Endothelial cell of umbilical vein (primary cell): ENCODE measurements at regions not wholly inside any gene's neighbourhood (a gene's known extent, or its start where the extent isn't known, plus 50 kb on each side); places are given as distances from the start of the nearest gene placed in this dataset.

Experiments
- BruUV-seq: library from RNA; stranded (reverse); fragments of 400-500 nt; replicated peaks from 2 replicates; lab custom pipeline; 2021; lab: Mats Ljungman, UMichigan
- CTCF ChIA-PET: fragments of 300-600, 350-600 bp; sonication (Branson Sonifier 250); formaldehyde crosslinking; loops from one replicate; lab custom pipeline; 2021; ENCODE audit warnings: antibody characterized with exemption, inconsistent platforms; lab: Charles Lee
- POLR2A ChIA-PET: fragments of 300-600, 350-600 bp; sonication (Branson Sonifier 250); formaldehyde crosslinking; loops from one replicate; lab custom pipeline; 2021; ENCODE audit warnings: antibody characterized with exemption, inconsistent platforms; lab: Charles Lee
- DNase-seq: peaks from one replicate; pipeline ENCODE4 v3.0.0-alpha.2; 2011; ENCODE audit warnings: low read depth, low spot score
- FAIRE-seq: peaks from 2 replicates; lab custom pipeline; 2011; peaks lifted over from hg19 to GRCh38; lab: Jason Lieb, UNC
- H2AFZ ChIP-seq: 2 replicates; pipeline ENCODE4 v1.6.0; 2012; ENCODE audit warnings: low read depth, low read length, control low read depth, inconsistent platforms
- H3K27ac ChIP-seq: 2 replicates; pipeline ENCODE4 v1.5.1; 2011; ENCODE audit warnings: low read depth, mild to moderate bottlenecking, control low read depth, low read length, moderate library complexity; ENCODE audit not compliant: insufficient read depth
- H3K27me3 ChIP-seq, 2 experiments: 2 replicates each; pipeline versions ENCODE4 v1.6.0 to v1.6.1; 2011; ENCODE audit warnings: low read length in 2 of 2, mixed read lengths in 1 of 2; ENCODE audit not compliant: control insufficient read depth in 2 of 2, insufficient read depth in 2 of 2
- H3K36me3 ChIP-seq, 2 experiments: 2 replicates in 1 of 2; 3 replicates in 1 of 2; pipeline ENCODE4 v1.5.1; 2011; ENCODE audit warnings: low read length in 2 of 2, mild to moderate bottlenecking in 1 of 2, moderate library complexity in 1 of 2; ENCODE audit not compliant: control insufficient read depth in 2 of 2, insufficient read depth in 2 of 2; ENCODE audit errors: extremely low read depth in 1 of 2
- H3K4me1 ChIP-seq: 3 replicates; pipeline ENCODE4 v1.5.1; 2011; ENCODE audit warnings: mild to moderate bottlenecking, low read length; ENCODE audit not compliant: control insufficient read depth, insufficient read depth; ENCODE audit errors: extremely low read depth
- H3K4me2 ChIP-seq: 2 replicates; pipeline ENCODE4 v1.6.1; 2011; ENCODE audit warnings: low read length, control low read depth, mixed read lengths; ENCODE audit not compliant: insufficient read depth
- H3K4me3 ChIP-seq, 3 experiments: fragments of 200-600 bp in 1 of 3; sonication (generic), shearing (Covaris generic) in 1 of 3; replicated peaks in 1 of 3; 2 replicates each; pipeline ENCODE4 v1.5.1; 2011 to 2016; ENCODE audit warnings: control low read depth in 3 of 3, low read length in 3 of 3, mild to moderate bottlenecking in 2 of 3, inconsistent platforms in 1 of 3, low read depth in 1 of 3, moderate library complexity in 1 of 3; ENCODE audit not compliant: insufficient read depth in 1 of 3
- H3K79me2 ChIP-seq: 2 replicates; pipeline ENCODE4 v1.6.0; 2012; ENCODE audit warnings: low read length, inconsistent platforms; ENCODE audit not compliant: control insufficient read depth, insufficient read depth
- H3K9ac ChIP-seq: replicated peaks from 2 replicates; pipeline ENCODE3; 2011; ENCODE audit warnings: low read length, control low read depth; ENCODE audit not compliant: insufficient read depth; ENCODE audit errors: extremely low read depth
- H3K9me1 ChIP-seq: replicated peaks from 3 replicates; pipeline ENCODE4 v1.6.0; 2011; ENCODE audit warnings: mild to moderate bottlenecking, low read length; ENCODE audit not compliant: control insufficient read depth, insufficient read depth; ENCODE audit errors: extremely low read depth
- H3K9me3 ChIP-seq: replicated peaks from 2 replicates; pipeline ENCODE4 v1.5.1; 2012; ENCODE audit warnings: low read length, inconsistent platforms; ENCODE audit not compliant: control insufficient read depth, insufficient read depth
- H4K20me1 ChIP-seq: replicated peaks from 2 replicates; pipeline ENCODE3; 2011; ENCODE audit warnings: mild to moderate bottlenecking, low read length; ENCODE audit not compliant: control insufficient read depth, insufficient read depth; ENCODE audit errors: extremely low read depth
- EZH2 ChIP-seq: IDR thresholded peaks from 2 replicates; pipeline ENCODE4 v1.6.1; 2012; ENCODE audit warnings: borderline replicate concordance, low read depth, mild to moderate bottlenecking, moderate library complexity, low read length, inconsistent platforms; ENCODE audit not compliant: severe bottlenecking
- FOS ChIP-seq: IDR thresholded peaks from 2 replicates; pipeline ENCODE4 v1.6.1; 2011; ENCODE audit warnings: mild to moderate bottlenecking, low read length, moderate library complexity, borderline replicate concordance; ENCODE audit not compliant: insufficient read depth
- GATA2 ChIP-seq: IDR thresholded peaks from 2 replicates; pipeline ENCODE4 v1.7.0; 2011; ENCODE audit warnings: low read depth, mild to moderate bottlenecking, moderate library complexity, mixed read lengths, low read length; ENCODE audit not compliant: insufficient read length, insufficient read depth
- JUN ChIP-seq: IDR thresholded peaks from 2 replicates; pipeline ENCODE4 v1.6.1; 2011; ENCODE audit warnings: borderline replicate concordance, low read depth; ENCODE audit not compliant: insufficient read length, insufficient read depth
- MYC ChIP-seq: IDR thresholded peaks from one replicate; pipeline ENCODE4 v1.6.1; 2011; ENCODE audit warnings: mild to moderate bottlenecking, low read depth, low read length
- POLR2A ChIP-seq: IDR thresholded peaks from 2 replicates; pipeline ENCODE4 v1.6.1; 2012; ENCODE audit warnings: low read depth, mild to moderate bottlenecking, control low read depth, low read length
- POLR2AphosphoS5 ChIP-seq: IDR thresholded peaks from 2 replicates; pipeline ENCODE4 v1.6.1; 2012; ENCODE audit warnings: low read depth, mild to moderate bottlenecking, control low read depth, low read length, moderate library complexity; ENCODE audit not compliant: insufficient read depth
- dilution Hi-C: fragments of 300-500 bp; cut with MboI; formaldehyde crosslinking; loops from one replicate; pipeline ENCODE4 v1.15.0; 2019; ENCODE audit warnings: low sequenced_read_pairs; ENCODE audit not compliant: extremely low pct_ligation_motif_present
- intact Hi-C: fragments of 100-400 bp; cut with micrococcal nuclease; formaldehyde crosslinking; loops from one replicate; pipeline ENCODE4 v1.10.0; 2022
- TF ChIP-seq, protein P1 (sequence below), 2 donors: IDR thresholded peaks; 1 replicate in 1 of 2; 2 replicates in 1 of 2; pipeline ENCODE4 v1.5.1; 2011; ENCODE audit warnings: low read length in 2 of 2, mild to moderate bottlenecking in 2 of 2, moderate library complexity in 2 of 2, control low read depth in 1 of 2, inconsistent platforms in 1 of 2, low read depth in 1 of 2; ENCODE audit not compliant: insufficient read depth in 1 of 2; ENCODE audit errors: extremely low read depth in 1 of 2
- TF ChIP-seq, protein P2 (sequence below): IDR thresholded peaks from 2 replicates; pipeline ENCODE4 v1.6.1; 2011; ENCODE audit not compliant: insufficient read depth, insufficient read length

- H3K4me2 ChIP-seq = no peak overlapping the region
- no peak overlapping the region for H2AFZ ChIP-seq
- H3K79me2 ChIP-seq = no peaks in the 10 kb centered on the region
- intact Hi-C loops (no loop called here), dilution Hi-C loops (no loop called here)
- no peak overlapping the region for H3K4me3 ChIP-seq
- no peaks in the 10 kb centered on the region for H4K20me1 ChIP-seq
- no peak for TF ChIP-seq EZH2
- no peak for TF ChIP-seq POLR2A
- no peak for TF ChIP-seq FOS
- no peak for TF ChIP-seq GATA2
- TF ChIP-seq MYC = no peak
- TF ChIP-seq, protein P1, sequence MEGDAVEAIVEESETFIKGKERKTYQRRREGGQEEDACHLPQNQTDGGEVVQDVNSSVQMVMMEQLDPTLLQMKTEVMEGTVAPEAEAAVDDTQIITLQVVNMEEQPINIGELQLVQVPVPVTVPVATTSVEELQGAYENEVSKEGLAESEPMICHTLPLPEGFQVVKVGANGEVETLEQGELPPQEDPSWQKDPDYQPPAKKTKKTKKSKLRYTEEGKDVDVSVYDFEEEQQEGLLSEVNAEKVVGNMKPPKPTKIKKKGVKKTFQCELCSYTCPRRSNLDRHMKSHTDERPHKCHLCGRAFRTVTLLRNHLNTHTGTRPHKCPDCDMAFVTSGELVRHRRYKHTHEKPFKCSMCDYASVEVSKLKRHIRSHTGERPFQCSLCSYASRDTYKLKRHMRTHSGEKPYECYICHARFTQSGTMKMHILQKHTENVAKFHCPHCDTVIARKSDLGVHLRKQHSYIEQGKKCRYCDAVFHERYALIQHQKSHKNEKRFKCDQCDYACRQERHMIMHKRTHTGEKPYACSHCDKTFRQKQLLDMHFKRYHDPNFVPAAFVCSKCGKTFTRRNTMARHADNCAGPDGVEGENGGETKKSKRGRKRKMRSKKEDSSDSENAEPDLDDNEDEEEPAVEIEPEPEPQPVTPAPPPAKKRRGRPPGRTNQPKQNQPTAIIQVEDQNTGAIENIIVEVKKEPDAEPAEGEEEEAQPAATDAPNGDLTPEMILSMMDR (IDR thresholded peaks at IDR 0.05; ENCODE audit: extremely low read depth in 1 of 2, insufficient read depth in 1 of 2, low read depth in 1 of 2, low read length in 2 of 2) = no peak
- TF ChIP-seq, protein P2, sequence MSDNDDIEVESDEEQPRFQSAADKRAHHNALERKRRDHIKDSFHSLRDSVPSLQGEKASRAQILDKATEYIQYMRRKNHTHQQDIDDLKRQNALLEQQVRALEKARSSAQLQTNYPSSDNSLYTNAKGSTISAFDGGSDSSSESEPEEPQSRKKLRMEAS = no peak
- TF ChIP-seq POLR2AphosphoS5 = no peak
- TF ChIP-seq JUN = no peak
- H3K9me3 ChIP-seq = no peaks in the 10 kb centered on the region
- POLR2A ChIA-PET = no interaction called here
- no peaks in the 10 kb centered on the region for H3K9me1 ChIP-seq
- H3K27me3 ChIP-seq = no peaks in the 10 kb centered on the region
- H3K9ac ChIP-seq = no peak overlapping the region
- no peaks in the 10 kb centered on the region for H3K36me3 ChIP-seq
- no peaks in the 10 kb centered on the region for H3K4me1 ChIP-seq
- no peak overlapping the region for H3K27ac ChIP-seq
- FAIRE-seq (no peak), DNase-seq (no peak)
- no TSS peak for BruUV-seq
- CTCF ChIA-PET = no interaction called here
Measured at GRCh38 chr5:68685863-68686262, 408.0 kb upstream of the SLC30A5 start.
